GM21367 (cell line): ENCODE measurements at regions not wholly inside any gene's neighbourhood (a gene's known extent, or its start where the extent isn't known, plus 50 kb on each side); places are given as distances from the start of the nearest gene placed in this dataset.

Source experiments
- ATAC-seq: cut with Tn5 transposase; IDR thresholded peaks from one replicate; pipeline ENCODE4 v1.9.1; 2021; ENCODE audit not compliant: unreplicated experiment

DNA sequence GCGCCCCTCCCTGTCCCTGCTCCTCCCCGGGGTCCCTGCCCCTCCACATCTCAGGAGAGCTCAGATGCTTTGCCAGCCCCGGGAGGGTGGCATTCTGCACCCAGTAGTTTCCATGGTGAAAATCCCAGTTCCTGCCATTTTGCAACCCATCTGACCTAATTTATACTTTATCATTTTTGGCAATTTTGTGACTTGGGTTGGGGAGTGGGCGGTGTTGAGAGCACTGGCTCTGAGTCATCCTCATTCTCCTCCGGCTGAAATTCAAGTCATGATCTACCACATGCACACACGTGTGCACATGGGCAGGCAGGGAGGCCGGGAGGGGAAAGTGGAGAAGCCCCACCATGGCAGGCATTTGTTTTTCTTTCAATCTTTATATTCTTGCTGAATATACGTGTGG is 208.6 kb downstream of the URI1 start:
- no peak for ATAC-seq

- no peak for ATAC-seq
Observed at GRCh38 chr19:30151081-30151480, 209.0 kb downstream of the URI1 start.

- no peak for ATAC-seq
Observed at GRCh38 chr19:30152510-30153291, 210.7 kb downstream of the URI1 start.

- ATAC-seq, result peak; percentile 77
Observed at GRCh38 chr19:30153326-30154210, 211.5 kb downstream of the URI1 start.

GRCh38 chr19:30154410-30154809 is 212.4 kb downstream of the URI1 start:
- ATAC-seq, result no peak

GRCh38 chr19:30155381-30156200 is 213.6 kb downstream of the URI1 start:
- no peak for ATAC-seq

- no peak for ATAC-seq
Observed at GRCh38 chr19:30156646-30157045, 214.6 kb downstream of the URI1 start.

DNA sequence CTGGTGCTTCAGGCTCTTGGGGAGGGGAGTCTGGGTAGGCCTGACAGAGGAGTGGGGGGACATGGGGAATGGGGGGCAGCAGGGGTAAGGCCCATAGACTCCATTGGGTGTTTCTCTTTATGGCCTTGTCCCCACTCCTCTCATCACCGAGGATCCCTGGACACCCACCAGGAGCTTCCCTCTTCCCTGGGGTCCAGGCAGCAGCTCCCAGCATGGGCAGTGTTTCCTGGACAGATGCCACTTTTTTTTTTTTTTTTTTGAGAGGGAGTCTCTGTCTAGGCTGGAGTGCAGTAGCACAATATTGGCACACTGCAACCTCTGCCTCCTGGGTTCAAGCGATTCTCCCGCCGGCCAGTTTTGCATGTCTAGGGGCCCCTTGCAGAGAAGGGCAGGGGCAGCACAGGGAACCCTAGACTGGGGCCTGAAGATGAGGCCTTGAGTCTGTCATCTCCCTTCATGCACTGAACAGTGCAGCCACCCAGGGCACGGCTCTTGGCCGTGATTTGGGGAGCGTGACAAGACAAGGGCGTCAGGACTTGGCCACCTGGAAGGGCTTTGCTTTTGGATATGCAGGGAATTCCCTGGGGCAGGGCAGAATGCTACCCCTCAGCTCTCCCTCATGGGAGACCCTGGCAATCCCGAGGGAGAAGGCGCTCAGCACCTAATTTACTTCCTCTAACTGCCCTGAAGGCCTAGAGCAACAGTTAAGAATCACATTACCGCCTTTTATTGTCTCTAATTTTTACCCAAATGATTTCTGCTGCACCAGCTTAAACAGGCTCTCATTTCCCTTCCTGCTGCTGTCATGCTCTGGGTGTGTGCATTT is 213.9 kb upstream of the ZNF536 start:
- no peak for ATAC-seq

- no peak for ATAC-seq
Observed at GRCh38 chr19:30158893-30159245, 213.3 kb upstream of the ZNF536 start.

DNA sequence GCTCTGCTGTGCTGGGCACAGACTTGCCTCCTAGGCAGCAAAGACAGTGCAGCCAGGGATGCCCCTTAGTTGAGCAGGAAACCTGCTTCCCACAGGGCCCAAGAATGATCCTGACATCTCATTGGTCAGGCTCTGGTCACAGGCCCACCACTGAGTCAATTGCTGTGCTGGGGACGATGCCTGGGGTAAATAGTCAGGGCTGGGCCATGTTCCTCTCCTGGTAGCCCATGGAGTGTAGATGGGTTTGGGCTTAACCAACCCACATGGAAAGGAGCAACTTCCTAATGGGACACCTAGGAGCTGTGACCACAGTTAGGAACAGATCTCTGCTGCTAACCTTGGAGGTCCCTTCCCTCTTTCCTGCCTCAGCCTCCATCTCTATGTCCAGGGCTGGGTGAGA is 212.5 kb upstream of the ZNF536 start:
- ATAC-seq, result no peak

GRCh38 chr19:30160426-30160825 is 211.8 kb upstream of the ZNF536 start:
- ATAC-seq, result no peak

DNA sequence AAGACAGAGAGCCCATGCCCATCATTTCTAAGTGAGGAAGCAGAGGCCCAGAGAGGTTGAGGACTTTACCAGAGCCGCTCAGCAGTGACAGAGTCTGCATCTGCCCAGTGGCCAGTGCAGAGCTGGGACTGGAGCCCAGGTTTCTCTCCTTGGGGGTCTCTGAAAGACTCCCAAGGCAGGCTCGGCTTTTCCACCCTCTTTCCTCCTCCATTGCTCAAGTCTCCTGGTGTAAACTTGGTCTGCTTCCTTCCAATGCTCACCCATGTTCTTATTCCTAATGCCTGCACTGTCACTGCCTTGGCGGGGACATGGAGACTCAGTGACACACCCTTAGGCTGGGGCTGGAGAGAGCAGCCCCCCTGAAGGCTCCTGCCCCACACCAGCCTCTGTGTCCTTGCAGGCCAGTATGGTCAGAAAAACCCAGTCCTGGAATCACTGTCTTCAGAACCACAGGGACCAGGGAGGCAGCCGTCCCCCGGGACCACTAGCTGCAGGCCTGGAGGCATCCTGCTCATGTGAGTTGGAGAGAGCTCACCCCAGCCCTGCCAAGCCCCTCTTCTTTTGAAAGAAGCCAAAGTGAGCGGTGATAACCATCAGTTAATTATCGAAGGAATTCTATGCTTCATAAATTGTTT is 211.0 kb upstream of the ZNF536 start:
- ATAC-seq, result no peak

GRCh38 chr19:30161770-30162169 is 210.4 kb upstream of the ZNF536 start:
- ATAC-seq, result no peak

GRCh38 chr19:30162718-30163117 is 209.5 kb upstream of the ZNF536 start:
- ATAC-seq, result no peak

- no peak for ATAC-seq
Observed at GRCh38 chr19:30163663-30164062, 208.5 kb upstream of the ZNF536 start.

DNA sequence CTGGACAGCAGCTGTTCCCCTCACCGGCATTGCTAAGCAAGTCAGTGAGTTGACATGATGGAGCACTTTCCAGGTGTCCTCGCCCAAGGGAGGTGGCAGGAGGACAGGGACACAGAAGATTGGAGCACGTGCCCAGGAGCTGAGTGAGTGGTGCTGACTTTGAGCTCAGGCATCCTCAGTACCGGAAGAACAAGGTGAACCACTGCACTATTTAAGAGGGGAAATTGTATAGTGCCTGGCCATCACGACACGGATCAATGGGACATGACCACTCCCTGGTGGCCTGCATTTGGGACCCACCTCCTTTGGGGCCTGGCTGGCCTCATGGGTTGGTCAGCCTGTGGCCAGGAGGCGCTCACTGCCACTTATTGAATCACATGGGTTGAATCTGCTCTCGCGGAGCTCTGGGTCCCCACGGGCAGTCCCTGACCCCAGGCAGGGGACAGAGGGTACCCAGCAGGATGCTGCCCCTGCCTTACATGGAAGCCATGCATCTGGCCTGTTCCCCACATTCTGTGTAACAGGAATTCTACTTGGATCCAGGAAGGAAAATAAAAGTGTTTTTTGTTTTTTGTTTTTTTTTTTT is 206.9 kb upstream of the ZNF536 start:
- ATAC-seq, result no peak

- ATAC-seq, result no peak
Observed at GRCh38 chr19:30167206-30167868, 204.8 kb upstream of the ZNF536 start.

DNA sequence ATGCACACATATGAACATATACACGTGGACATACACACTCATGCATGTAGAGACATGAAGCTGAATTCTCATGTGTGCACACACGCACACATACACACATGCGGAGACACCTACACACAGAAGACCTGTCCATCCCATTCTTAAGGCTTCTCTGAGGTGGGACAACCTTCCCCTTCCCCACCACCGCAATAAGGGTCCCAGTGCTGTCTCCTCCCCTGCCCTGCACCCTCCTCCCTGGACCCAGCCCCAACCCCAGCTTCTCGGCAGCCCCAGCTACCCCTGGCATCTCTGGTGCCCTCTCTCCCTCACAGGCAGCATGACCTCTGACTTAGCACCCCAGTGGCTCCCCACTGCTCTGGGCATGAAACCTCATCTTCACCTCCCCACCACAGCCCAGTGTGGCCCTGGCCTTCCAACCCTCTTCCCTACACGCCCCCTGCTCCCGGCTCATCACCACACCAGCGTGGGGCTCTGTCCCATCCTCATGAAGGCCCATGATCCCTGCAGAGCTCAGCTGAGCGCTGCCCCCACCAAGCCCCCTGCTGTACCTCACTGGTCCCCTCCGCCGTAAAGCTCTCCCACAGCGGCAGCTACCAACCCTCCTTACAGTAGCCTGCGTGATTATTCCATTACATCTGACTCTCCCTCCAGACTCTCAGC is 204.1 kb upstream of the ZNF536 start:
- no peak for ATAC-seq

DNA sequence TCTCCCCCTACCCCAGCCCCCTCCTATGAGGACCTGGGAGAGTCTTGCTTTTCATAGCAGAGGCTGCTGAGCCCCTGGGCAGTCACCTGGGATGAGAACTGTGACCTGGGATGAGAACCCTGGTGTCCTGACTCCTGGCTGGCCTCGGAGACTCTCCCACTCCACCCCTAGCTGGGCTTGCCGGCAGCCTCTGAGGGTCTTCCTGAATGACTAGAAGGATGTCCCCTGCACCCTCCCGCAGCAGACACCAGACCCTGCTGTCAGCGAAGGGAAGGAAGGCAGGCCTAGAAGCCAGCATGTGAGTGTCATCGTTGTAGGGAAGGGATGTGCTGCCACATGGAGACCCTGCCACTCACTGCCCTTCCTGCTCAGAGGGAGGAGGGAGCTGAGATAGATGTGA is 203.4 kb upstream of the ZNF536 start:
- no peak for ATAC-seq
